SKM-1 treated with dmso at 0.1 percent for 144 hours (cell line): ENCODE measurements at regions not wholly inside any gene's neighbourhood (a gene's known extent, or its start where the extent isn't known, plus 50 kb on each side); places are given as distances from the start of the nearest gene placed in this dataset.

ENCODE experiments used
- DNase-seq: peaks from one replicate; lab custom pipeline; 2025; ENCODE audit not compliant: unreplicated experiment; lab: John Stamatoyannopoulos, UW

DNA sequence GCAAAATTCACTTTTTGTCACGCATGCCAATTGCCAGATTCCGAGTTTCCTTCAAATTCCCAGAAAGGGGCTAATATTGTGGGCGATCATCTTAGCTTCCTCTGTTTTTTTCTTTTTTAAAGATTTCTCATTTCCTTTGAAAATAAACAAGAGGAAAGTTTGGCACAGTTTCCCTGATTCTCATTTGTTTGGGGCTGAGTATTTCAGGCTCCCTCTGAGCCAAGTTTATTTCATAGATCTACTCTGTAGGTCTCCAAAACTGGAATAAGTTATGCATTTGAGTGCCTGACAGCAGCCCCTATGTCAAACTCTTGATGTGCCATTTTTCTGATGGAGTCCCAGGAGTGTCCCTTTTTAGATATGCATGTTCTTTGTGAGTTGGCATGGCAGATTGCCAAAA, 1297.2 kb upstream of the WWC1 start:
- DNase-seq = no peak

DNA sequence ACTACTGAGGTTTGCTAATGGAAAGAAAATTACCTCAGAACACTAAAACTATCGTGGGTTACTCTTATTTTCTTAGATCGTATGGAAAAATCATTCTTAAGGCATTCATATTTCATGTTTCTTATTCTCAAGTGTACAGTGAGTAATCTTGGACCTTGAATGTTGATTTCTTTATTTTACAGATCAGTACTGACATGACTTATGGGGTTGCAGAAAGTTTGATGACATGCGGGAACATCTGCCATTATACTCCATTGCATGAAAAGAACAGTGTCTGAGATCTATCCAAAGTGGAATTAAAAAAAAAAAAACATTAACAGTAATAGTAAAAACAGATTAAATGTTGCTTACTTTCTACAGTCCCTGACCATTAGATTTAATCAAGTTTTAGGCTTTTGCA, 1290.2 kb upstream of the WWC1 start:
- no peak for DNase-seq

DNA sequence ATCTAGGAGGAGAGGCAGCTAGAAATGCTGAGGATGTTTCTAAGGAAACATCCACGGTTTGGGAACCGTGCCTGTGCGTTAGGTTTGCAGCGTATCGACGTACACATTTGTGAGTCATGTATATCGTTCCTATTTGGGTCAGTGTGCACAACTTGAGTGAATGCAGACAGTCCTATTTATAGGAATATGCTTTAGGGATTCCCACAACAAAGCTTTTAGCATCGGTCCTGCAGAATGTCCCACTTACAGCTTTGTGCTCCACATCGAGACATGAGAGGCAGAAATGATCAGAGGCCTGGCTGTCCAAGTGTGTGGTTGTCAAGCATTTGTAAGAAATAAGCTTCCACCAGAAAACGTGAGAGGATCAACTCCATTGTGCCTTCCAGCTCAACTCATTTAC, 1282.7 kb upstream of the WWC1 start:
- no peak for DNase-seq

DNA sequence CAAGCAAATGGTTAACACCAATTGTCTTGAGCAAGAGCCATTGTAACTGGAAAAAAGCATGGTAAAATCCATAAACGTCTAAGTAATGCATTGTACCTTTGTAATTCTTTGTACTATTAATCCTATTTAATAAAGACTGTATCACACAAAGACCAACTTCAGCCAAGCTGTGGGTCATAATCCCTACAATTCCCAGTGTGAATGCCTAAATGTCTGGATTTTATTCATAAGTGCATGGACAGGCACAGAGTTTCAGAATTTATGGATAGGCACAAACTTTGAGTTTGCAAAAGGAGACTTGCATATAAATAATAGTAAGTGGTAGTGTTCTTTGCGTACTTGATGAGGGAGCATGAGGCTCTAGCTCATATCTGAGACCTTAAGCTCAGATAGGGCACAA, 1280.2 kb upstream of the WWC1 start:
- no peak for DNase-seq

DNA sequence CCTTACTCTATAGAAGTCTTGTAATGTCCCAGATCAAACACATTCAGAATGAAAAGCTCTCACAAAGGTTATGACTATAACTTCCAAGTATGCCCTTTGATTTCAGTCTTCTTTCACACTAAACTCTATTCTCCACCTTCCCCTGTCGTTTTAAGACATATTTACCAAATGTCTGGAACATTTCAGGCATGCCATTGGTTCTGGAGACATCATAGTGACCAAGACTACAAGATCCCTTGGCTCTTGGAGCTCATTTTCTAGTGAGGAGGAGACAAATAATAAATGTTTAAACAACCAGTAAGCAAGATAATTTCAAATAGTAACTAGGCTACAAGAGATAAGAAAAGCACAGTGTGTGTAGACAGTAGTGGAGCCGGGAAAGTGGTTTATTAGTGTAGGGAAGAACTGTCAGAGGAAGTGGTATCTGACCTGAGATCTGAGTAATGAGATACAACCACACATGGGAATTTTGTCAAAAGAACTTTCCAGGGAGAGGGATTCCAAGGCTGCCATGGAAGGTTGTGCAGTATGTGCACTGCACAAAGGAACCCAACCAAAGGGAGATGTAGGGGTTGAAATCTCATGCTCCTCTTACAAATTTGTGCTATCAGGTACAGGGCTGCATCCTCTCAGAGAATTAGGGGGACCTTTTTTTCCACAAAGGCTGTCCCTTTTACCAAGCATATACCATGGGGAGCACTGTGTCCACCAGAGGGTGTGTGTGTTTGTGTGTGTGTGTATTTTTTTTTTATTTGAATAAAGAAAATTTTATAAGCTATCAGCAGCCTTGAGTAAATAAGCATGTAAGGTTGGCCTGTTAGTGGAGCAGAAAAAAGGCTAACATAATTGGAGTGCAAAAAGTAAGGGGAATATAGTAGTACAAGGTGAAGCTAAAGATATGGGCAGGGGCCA, 1279.1 kb upstream of the WWC1 start:
- DNase-seq = no peak

DNA sequence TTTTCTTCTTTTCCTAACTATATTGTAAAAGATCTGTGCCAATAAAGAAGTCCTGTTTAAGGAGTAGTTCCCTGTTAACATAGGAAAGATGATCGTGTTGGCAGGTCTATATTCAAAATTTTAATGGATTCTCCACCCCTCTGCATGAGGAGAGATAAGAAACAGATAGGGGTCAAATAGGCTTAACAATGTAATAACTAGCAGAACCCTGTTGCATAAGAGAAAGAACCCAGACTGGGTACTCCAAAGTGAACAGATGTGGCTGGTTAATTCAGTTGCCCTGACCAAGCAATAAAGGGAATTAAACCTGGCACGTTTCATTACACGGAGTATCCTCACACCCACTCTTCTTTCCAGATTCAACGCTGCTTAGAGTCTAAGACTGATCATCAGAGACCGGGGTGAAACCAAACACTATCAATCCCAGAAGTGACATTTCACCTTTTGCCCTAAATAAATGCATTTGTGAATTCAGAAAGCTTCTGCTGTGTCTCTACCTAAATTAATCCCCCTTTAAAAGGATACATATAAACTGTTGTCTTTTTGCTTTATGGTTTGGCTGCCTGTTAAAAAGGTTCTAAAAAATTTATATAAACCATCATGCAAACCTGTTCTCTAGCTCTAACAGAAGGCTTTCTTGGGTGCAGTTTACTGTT, 1276.9 kb upstream of the WWC1 start:
- no peak for DNase-seq

DNA sequence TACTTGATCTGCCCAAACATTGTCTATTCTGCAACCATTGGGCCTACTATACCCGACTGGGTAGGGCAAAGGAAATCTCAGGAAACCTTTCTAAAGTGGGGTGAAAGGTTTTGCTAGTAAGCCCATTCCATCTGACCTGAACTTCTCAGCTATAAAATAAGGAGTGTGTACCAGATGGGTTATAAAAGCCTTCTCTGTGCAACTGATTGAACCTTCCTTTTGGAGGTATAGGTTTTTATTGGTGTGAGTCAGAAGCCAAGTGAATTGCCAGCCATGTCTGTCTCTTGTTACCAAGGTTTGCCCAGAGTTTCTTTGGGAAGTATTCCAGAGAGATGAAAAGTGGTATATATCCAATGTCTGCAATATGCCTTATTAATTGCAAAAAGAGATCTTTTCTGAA, 1271.0 kb upstream of the WWC1 start:
- no peak for DNase-seq

DNA sequence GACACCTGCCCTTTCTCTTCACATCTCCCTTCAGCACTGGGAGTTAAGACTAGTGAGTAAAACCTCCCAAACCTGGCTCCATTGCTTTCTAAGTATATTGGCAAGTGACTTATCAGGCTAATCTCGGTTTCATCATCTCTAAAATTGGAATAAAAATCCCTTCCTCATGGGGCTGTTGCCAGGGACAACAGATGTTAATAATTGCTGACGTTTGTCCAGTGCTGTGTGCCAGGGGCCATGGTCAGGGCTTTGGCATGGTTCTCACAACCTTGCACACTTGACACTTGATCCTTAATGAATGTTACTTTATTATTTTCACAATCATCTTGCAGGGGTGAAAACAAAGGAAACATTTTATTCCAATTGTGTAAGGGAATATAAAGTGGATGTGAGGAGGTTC, 1262.0 kb upstream of the WWC1 start:
- DNase-seq = no peak

DNA sequence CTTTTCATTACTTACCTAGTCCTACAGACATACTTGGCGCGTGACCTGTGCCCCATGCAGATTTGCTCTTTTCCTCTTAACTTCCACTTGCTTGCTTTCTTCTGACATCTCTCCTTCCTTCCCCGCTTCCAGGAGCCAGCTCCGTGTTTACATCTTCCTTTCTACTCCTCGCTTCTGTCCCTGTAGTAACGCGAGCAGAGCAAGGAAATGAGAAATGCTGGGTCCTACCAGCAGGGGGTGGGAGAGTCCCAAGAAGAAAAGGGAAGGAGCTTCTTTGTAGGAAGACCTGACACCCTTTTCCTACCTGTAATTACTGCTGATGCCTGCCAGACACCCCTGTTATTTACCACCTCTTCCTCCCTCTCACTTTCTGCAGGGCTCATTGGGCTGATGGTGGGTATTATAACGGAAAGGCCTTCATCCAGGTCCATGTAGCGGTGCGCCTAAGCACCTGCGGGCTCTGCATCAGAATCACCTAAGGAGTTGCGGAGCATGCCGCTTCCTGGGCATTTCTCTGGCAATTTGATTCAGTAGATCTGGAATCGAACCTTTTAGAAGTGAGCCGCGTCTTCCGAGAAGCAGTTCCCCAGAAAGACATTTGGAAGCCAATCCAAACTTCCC, 1260.8 kb upstream of the WWC1 start:
- peak; percentile 14 for DNase-seq

DNA sequence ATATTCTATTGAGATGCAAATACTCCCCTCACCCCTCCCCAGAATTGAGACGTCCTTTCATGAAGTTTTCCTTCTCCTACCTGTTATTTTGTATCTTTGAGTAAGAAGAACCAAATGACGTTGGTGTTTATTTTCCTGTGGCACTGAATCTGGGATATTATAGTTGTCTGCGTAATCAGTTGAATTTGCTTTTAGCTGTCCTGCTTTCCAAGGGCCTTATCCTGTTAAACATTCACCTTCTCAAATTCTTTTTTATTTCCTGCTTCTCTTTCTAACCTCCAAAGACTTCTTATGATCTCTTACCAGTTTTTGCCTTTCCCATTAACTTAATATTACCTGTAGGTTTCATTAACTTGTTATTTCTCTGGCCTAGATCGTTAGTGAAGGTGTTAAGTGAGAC, 1254.9 kb upstream of the WWC1 start:
- DNase-seq = no peak

DNA sequence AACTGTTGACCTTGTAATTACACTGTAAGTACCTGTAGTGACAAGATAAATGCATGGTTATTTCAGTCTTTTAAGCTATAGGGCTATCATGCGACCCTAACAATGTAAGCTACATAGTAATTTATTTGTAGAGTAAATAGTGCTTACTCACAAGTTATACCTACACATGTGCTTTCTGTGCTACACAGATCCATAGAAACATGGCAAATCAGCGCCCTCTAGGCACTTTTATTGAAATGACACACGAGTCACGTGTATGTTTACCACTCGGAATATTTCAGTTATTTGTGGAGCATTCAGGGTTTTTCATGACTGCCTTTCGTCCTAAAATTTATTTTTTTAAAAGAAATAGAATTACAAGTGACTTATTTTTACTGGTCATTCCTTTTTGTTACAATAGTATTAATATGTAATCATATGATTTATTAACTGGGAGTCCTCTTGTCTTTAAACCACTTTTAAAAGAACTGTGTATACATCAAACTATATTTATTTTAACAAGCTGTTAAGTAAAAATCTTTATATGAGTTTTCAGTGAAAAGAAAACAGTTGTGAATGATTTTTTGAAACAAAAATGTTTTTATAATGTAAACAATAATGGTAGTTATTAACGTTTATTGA, 1242.3 kb upstream of the WWC1 start:
- peak; percentile 45 for DNase-seq

DNA sequence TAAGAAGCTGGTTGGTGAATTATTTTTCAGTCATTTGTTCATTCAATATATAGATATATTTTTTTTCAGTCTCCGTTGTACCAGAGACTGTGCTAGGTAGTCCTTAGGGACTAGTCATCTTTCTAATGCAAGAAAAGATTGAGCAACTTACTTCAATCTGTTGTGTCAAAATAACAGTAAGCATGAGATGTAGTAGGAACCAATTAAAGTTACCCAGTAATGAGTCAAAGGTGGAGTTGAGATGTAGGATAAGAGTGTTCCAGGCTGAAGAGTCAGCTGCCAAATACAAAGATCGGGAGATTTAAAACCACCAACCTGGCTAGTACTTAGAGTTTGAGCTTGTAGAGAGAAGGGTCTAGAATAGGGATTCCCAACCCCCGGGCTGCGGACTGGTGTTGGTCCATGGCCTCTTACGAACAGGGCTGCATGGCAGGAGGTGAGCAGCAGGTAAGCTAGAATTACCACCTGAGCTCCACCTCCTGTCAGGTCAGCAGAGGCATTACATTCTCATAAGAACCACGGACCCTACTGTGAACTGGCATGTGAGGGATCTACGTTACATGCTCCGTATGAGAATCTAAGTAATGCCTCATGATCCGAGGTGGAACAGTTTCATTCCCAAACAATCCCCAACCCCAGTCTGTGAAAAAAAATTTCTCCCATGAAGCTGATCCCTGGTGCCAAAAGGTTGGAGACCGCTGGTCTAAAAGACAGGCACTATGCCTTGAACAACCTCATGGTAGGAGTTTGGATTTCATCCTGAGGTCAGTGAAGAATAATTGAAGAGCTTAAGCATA, 1241.5 kb upstream of the WWC1 start:
- DNase-seq = no peak

DNA sequence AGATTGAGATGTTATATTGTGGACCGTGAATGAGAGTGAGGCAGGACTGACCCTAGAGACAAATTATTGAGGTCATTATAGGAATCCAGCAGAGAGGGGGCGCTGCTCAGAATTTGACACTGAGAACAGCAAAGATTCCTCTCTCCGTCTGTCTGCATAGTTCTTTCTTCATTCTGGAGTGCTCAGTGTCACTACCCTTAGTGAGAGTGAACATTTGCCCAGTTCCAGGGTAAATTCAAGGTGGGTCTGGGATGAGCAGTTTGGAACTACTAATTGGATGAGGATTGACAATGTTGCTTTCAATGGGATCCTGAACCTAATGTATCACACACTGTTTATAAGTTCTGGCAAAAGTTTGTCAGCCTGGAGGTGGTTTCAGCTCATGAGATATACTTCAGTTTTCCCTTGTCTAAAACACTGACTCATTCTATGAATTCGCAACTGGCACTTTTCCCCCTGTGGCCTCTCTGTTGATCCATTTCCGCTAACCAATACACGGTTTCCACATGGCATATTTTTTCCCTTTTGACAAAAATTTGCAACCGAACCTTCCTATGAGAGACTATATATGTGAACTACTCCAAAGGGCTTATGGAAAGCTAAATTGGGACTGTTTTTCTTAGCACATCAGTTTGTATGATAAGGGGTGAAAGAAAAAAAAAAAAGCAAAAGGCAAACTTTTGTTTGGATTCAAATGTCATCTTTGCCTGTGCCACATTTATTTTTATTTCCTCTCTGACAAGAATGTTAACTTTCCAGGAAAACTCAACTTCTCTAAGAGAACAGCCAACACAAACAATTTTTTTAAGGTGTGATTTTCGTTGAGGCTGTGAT, 1240.7 kb upstream of the WWC1 start:
- peak; percentile 10 for DNase-seq

DNA sequence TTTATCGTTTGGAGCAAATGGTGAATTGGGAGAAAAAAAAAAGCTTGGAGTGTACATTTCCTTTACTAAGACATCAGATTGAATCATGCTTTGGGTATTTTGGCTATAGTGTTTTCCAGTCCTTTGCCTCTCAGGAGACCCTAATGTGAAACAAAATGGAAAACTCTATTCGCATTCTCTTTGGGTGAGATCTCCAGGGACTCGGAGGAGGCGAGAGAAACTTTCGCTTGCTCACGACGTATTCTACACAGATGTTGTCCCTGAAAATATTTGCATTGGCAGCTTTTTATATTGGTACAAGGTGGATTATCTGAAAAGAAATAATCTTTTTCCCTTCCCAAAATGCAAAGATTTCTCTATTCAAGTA, 1240.1 kb upstream of the WWC1 start:
- DNase-seq = no peak

DNA sequence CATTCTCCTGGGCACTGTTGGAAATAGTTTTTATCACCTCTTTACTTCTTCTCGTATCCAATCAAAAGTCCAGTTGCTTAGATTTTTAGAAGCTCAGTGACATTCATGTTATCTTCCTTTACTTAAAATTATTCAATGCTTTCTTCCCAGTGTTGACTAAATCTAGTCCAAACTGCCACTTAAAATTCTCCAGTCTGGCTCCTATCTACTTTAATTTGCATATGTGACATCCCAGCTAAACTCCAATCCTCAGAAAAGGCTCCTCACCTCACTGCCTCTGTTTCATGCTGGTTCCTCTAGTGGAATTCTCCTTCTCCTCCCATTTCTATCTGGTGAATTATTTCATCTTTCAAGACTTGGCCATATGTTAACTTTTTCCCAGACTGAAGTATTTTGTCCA, 1238.7 kb upstream of the WWC1 start:
- no peak for DNase-seq

DNA sequence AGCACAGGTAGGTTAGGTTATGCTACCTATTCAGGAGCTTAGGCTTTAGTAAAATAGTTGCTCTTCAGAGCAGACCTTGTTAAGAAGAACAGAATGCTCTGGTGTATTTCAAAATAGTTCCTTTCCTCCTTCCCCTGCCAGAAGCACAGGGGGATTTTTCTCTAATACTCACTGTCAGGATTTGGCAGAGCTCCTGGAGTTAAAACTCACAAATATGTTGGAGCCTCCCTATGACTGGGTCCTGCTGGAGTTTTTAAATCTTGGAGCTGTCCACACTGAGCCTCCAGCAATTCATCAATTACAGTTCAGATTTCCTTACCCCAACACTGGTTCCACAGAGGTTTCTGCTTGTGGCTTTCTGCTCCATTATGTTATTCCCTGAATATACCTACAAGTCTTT, 1233.8 kb upstream of the WWC1 start:
- no peak for DNase-seq

DNA sequence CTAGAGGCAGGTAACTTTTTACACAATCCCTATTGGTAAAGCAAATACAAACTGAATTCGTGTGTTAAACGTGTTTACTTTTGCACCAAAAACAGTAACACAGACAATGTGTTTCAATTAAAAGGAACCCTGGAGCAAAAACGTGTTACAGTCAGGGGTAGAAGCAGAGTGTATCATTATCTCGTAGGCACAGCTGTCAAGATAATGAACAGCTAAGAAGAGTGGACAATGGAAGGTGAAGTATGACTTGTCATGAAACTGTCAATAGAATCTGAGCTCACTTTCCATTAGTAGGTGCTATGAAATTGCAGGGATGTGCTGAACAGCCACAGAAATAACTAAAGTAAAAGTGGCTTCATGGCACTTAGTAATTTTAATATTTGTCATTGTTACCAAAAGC, 1229.8 kb upstream of the WWC1 start:
- no peak for DNase-seq

DNA sequence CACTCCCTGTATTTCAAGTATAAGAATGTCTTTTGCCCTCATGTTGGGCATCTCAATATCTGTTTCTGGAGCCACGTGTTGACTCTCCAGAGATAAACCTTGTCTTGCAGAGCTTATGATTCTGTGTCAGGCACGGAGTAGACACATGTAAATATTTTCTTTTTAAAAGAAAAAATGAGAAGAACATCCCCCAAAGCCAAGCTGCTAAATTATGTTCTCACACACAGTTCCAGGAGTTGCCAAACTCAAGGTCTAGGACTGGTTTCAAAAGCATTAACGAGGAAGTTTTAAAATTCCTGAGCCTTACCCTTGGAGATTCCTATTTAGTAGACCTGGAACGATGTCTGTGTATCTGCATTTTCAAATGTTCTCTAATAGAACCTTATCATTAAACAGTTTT, 1228.3 kb upstream of the WWC1 start:
- DNase-seq = no peak

DNA sequence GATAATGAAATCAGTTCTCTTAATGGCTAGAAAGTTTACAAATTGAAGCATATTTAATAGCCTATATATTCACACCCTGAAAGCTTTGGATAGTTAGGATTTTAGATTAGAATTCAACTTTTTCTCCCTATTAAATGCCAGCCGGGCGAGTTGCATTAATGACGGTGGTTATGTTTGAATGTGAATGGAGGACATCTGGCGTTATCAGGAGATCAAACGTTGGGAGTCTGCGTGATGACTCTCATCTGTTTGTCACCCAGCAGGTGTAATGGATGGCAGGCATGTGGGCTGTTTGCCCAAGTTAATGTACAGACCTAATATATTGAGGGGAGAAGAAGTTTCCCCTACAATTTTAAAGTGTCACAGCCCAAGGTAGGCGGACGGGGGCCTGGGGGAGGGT, 1227.7 kb upstream of the WWC1 start:
- DNase-seq = no peak

DNA sequence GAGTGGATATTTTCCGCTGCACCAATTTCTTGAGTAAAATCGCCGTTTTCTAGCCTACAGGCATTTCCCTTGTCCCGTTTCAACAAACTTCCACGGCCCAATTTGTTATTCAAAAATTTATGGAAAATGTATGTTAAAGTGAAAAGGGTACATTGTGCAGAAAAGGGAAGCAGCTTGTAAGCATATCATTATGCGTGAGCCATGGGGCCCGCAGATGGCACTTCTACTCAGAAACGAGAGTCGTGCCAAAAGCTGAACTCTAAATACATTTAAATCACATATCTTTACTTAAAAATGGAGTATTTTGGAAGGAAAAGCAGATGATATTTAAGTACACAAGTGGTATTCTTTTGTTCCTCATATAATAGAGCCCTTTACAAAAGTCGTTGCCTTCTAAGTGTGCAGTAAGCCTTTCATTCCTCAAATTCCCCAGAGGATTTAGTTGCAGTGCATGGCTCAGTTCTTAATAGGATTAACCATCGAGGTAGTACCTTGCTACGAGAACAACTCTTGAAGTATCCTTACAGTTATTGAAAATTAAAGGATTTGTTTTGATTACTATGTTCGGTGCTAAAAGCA, 1227.2 kb upstream of the WWC1 start:
- no peak for DNase-seq
